Glutamatergic neuron (in vitro differentiated cells): ENCODE measurements at regions not wholly inside any gene's neighbourhood (a gene's known extent, or its start where the extent isn't known, plus 50 kb on each side); places are given as distances from the start of the nearest gene placed in this dataset.

ENCODE experiments used
- DNase-seq: peaks from one replicate; pipeline ENCODE4 v3.0.0; 2022
- H3K27ac Mint-ChIP-seq: one replicate; pipeline ENCODE4 v1.8.0; 2020; ENCODE audit warnings: mild to moderate bottlenecking, mixed read lengths, inconsistent platforms; ENCODE audit not compliant: unreplicated experiment
- H3K27me3 Mint-ChIP-seq: one replicate; pipeline ENCODE4 v1.8.0; 2020; ENCODE audit warnings: mild to moderate bottlenecking, moderate library complexity, mixed read lengths, inconsistent platforms; ENCODE audit not compliant: unreplicated experiment
- H3K36me3 Mint-ChIP-seq: one replicate; pipeline ENCODE4 v1.8.0; 2020; ENCODE audit warnings: mild to moderate bottlenecking, mixed read lengths, inconsistent platforms; ENCODE audit not compliant: unreplicated experiment
- H3K4me1 Mint-ChIP-seq: one replicate; pipeline ENCODE4 v1.8.0; 2020; ENCODE audit warnings: mild to moderate bottlenecking, low read depth, mixed read lengths, inconsistent platforms; ENCODE audit not compliant: unreplicated experiment
- H3K4me3 Mint-ChIP-seq: one replicate; pipeline ENCODE4 v1.8.0; 2020; ENCODE audit warnings: mild to moderate bottlenecking, mixed read lengths, inconsistent platforms; ENCODE audit not compliant: unreplicated experiment
- H3K9me3 Mint-ChIP-seq: one replicate; pipeline ENCODE4 v1.8.0; 2020; ENCODE audit warnings: mild to moderate bottlenecking, moderate library complexity, mixed read lengths, inconsistent platforms; ENCODE audit not compliant: unreplicated experiment
- TF ChIP-seq, protein P1 (sequence below): fragments of 200-600 bp; sonication (generic); IDR thresholded peaks from one replicate; pipeline ENCODE4 v1.5.0; 2021; ENCODE audit not compliant: partially characterized antibody, unreplicated experiment

- DNase-seq = no peak
- no peak overlapping the region for H3K4me3 Mint-ChIP-seq
- H3K36me3 Mint-ChIP-seq = no peaks in the 10 kb centered on the region
- peaks cover 1% of the 10 kb centered on the region for H3K9me3 Mint-ChIP-seq
- H3K27me3 Mint-ChIP-seq = no peaks in the 10 kb centered on the region
- no peak overlapping the region for H3K27ac Mint-ChIP-seq
- TF ChIP-seq, protein P1, sequence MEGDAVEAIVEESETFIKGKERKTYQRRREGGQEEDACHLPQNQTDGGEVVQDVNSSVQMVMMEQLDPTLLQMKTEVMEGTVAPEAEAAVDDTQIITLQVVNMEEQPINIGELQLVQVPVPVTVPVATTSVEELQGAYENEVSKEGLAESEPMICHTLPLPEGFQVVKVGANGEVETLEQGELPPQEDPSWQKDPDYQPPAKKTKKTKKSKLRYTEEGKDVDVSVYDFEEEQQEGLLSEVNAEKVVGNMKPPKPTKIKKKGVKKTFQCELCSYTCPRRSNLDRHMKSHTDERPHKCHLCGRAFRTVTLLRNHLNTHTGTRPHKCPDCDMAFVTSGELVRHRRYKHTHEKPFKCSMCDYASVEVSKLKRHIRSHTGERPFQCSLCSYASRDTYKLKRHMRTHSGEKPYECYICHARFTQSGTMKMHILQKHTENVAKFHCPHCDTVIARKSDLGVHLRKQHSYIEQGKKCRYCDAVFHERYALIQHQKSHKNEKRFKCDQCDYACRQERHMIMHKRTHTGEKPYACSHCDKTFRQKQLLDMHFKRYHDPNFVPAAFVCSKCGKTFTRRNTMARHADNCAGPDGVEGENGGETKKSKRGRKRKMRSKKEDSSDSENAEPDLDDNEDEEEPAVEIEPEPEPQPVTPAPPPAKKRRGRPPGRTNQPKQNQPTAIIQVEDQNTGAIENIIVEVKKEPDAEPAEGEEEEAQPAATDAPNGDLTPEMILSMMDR = no peak
- no peaks in the 10 kb centered on the region for H3K4me1 Mint-ChIP-seq
Measured at GRCh38 chr10:112027731-112028280, 155.8 kb downstream of the GPAM start.

GRCh38 chr10:112030431-112030830, 153.1 kb downstream of the GPAM start:
- Mint-ChIP-seq H3K27ac (no peak overlapping the region), H3K27me3 (no peaks in the 10 kb centered on the region), H3K9me3 (peaks cover 3% of the 10 kb centered on the region), H3K4me3 (no peak overlapping the region), H3K36me3 (no peaks in the 10 kb centered on the region), H3K4me1 (no peaks in the 10 kb centered on the region)
- no peak for DNase-seq
- TF ChIP-seq, protein P1 = no peak

GRCh38 chr10:112039823-112040222, 143.7 kb downstream of the GPAM start:
- Mint-ChIP-seq H3K4me3 (no peak overlapping the region), H3K27me3 (no peaks in the 10 kb centered on the region), H3K36me3 (no peaks in the 10 kb centered on the region), H3K9me3 (no peaks in the 10 kb centered on the region), H3K27ac (no peak overlapping the region), H3K4me1 (no peaks in the 10 kb centered on the region)
- no peak for DNase-seq
- TF ChIP-seq, protein P1 = no peak

- Mint-ChIP-seq H3K27ac (no peak overlapping the region), H3K9me3 (no peaks in the 10 kb centered on the region), H3K36me3 (no peaks in the 10 kb centered on the region), H3K4me3 (no peak overlapping the region), H3K4me1 (no peaks in the 10 kb centered on the region), H3K27me3 (peaks cover under 1% of the 10 kb centered on the region)
- TF ChIP-seq, protein P1 = no peak
- no peak for DNase-seq
Measured at GRCh38 chr10:112040696-112041095, 142.9 kb downstream of the GPAM start.

- Mint-ChIP-seq H3K4me1 (no peaks in the 10 kb centered on the region), H3K4me3 (no peak overlapping the region), H3K27ac (no peak overlapping the region), H3K27me3 (peaks cover 2% of the 10 kb centered on the region), H3K36me3 (no peaks in the 10 kb centered on the region), H3K9me3 (no peaks in the 10 kb centered on the region)
- TF ChIP-seq, protein P1 = no peak
- DNase-seq = no peak
Measured at GRCh38 chr10:112045938-112046337, 137.6 kb downstream of the GPAM start.
